ENCODE measurements at regions not wholly inside any gene's neighbourhood (a gene's known extent, or its start where the extent isn't known, plus 50 kb on each side); places are given as distances from the start of the nearest gene placed in this dataset.

- in situ Hi-C loops (cut with HindIII; ENCODE audit: low sequenced_read_pairs) = no loop called here
Measured at GRCh38 chr15:96068897-96069296, 261.6 kb upstream of the NR2F2 start.

- in situ Hi-C loops (cut with HindIII; ENCODE audit: low sequenced_read_pairs) = no loop called here
Measured at GRCh38 chr15:96070636-96071035, 259.9 kb upstream of the NR2F2 start.

GRCh38 chr15:96072821-96073220, 257.7 kb upstream of the NR2F2 start:
- in situ Hi-C loops (cut with HindIII; ENCODE audit: low sequenced_read_pairs) = no loop called here

GRCh38 chr15:96073908-96074307, 256.6 kb upstream of the NR2F2 start:
- in situ Hi-C loops (cut with HindIII; ENCODE audit: low sequenced_read_pairs) = no loop called here

- in situ Hi-C loops (cut with HindIII; ENCODE audit: low sequenced_read_pairs) = no loop called here
Measured at GRCh38 chr15:96075895-96076294, 254.6 kb upstream of the NR2F2 start.

- in situ Hi-C loops (cut with HindIII; ENCODE audit: low sequenced_read_pairs) = no loop called here
Measured at GRCh38 chr15:96076350-96076749, 254.2 kb upstream of the NR2F2 start.

GRCh38 chr15:96079041-96079440, 251.5 kb upstream of the NR2F2 start:
- in situ Hi-C loops (cut with HindIII; ENCODE audit: low sequenced_read_pairs) = no loop called here

- in situ Hi-C loops (cut with HindIII; ENCODE audit: low sequenced_read_pairs) = no loop called here
Measured at GRCh38 chr15:96079882-96080281, 250.6 kb upstream of the NR2F2 start.

GRCh38 chr15:96086164-96086563, 244.3 kb upstream of the NR2F2 start:
- in situ Hi-C loops (cut with HindIII; ENCODE audit: low sequenced_read_pairs) = no loop called here

- in situ Hi-C loops (cut with HindIII; ENCODE audit: low sequenced_read_pairs) = no loop called here
Measured at GRCh38 chr15:96087180-96087884, 243.2 kb upstream of the NR2F2 start.

- in situ Hi-C loops (cut with HindIII; ENCODE audit: low sequenced_read_pairs) = no loop called here
Measured at GRCh38 chr15:96088650-96089049, 241.8 kb upstream of the NR2F2 start.

GRCh38 chr15:96089405-96090058, 241.0 kb upstream of the NR2F2 start:
- in situ Hi-C loops (cut with HindIII; ENCODE audit: low sequenced_read_pairs) = no loop called here

- in situ Hi-C loops (cut with HindIII; ENCODE audit: low sequenced_read_pairs) = no loop called here
Measured at GRCh38 chr15:96092186-96092585, 238.3 kb upstream of the NR2F2 start.

GRCh38 chr15:96093063-96093462, 237.4 kb upstream of the NR2F2 start:
- in situ Hi-C loops (cut with HindIII; ENCODE audit: low sequenced_read_pairs) = no loop called here

- in situ Hi-C loops (cut with HindIII; ENCODE audit: low sequenced_read_pairs) = no loop called here
Measured at GRCh38 chr15:96097661-96098060, 232.8 kb upstream of the NR2F2 start.

- in situ Hi-C loops (cut with HindIII; ENCODE audit: low sequenced_read_pairs) = no loop called here
Measured at GRCh38 chr15:96102631-96103030, 227.9 kb upstream of the NR2F2 start.

- in situ Hi-C loops (cut with HindIII; ENCODE audit: low sequenced_read_pairs) = no loop called here
Measured at GRCh38 chr15:96106181-96106580, 224.3 kb upstream of the NR2F2 start.

- in situ Hi-C loops (cut with HindIII; ENCODE audit: low sequenced_read_pairs) = no loop called here
Measured at GRCh38 chr15:96106628-96107027, 223.9 kb upstream of the NR2F2 start.

GRCh38 chr15:96107916-96108315, 222.6 kb upstream of the NR2F2 start:
- in situ Hi-C loops (cut with HindIII; ENCODE audit: low sequenced_read_pairs) = no loop called here

- in situ Hi-C loops (cut with HindIII; ENCODE audit: low sequenced_read_pairs) = no loop called here
Measured at GRCh38 chr15:96108405-96108804, 222.1 kb upstream of the NR2F2 start.

GRCh38 chr15:96109820-96110219, 220.7 kb upstream of the NR2F2 start:
- in situ Hi-C loops (cut with HindIII; ENCODE audit: low sequenced_read_pairs) = no loop called here

- in situ Hi-C loops (cut with HindIII; ENCODE audit: low sequenced_read_pairs) = no loop called here
Measured at GRCh38 chr15:96112018-96112417, 218.5 kb upstream of the NR2F2 start.

- in situ Hi-C loops (cut with HindIII; ENCODE audit: low sequenced_read_pairs) = no loop called here
Measured at GRCh38 chr15:96115642-96116041, 214.9 kb upstream of the NR2F2 start.
